ENCODE measurements at regions not wholly inside any gene's neighbourhood (a gene's known extent, or its start where the extent isn't known, plus 50 kb on each side); places are given as distances from the start of the nearest gene placed in this dataset.

DNA sequence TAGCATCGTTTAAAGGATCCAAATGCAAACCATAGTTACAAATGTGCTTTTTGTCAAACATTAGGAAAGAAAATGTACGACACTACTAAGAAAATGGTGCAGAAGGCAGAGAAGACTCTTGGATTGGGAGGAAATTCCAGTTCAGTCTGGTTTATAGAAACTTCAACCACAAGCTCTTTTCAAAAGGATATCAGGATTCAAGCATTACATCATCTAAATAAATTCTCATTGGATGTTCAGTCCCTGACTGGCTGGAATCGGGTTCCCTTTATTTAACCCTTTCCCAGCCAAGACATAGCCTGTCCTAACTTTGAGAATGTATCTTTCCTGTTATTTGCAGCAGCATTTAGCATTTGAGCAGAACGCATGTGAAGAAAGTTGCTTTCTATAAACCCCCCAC, 184.6 kb downstream of the LMO4 start:
- TF ChIP-seq, protein P1, sequence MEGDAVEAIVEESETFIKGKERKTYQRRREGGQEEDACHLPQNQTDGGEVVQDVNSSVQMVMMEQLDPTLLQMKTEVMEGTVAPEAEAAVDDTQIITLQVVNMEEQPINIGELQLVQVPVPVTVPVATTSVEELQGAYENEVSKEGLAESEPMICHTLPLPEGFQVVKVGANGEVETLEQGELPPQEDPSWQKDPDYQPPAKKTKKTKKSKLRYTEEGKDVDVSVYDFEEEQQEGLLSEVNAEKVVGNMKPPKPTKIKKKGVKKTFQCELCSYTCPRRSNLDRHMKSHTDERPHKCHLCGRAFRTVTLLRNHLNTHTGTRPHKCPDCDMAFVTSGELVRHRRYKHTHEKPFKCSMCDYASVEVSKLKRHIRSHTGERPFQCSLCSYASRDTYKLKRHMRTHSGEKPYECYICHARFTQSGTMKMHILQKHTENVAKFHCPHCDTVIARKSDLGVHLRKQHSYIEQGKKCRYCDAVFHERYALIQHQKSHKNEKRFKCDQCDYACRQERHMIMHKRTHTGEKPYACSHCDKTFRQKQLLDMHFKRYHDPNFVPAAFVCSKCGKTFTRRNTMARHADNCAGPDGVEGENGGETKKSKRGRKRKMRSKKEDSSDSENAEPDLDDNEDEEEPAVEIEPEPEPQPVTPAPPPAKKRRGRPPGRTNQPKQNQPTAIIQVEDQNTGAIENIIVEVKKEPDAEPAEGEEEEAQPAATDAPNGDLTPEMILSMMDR (IDR thresholded peaks at IDR 0.05): no peak
- no peak for TF ChIP-seq POLR2A (IDR thresholded peaks at IDR 0.05)
- TF ChIP-seq EP300 (IDR thresholded peaks at IDR 0.05): no peak
